ENCODE measurements at regions not wholly inside any gene's neighbourhood (a gene's known extent, or its start where the extent isn't known, plus 50 kb on each side); places are given as distances from the start of the nearest gene placed in this dataset.

DNA sequence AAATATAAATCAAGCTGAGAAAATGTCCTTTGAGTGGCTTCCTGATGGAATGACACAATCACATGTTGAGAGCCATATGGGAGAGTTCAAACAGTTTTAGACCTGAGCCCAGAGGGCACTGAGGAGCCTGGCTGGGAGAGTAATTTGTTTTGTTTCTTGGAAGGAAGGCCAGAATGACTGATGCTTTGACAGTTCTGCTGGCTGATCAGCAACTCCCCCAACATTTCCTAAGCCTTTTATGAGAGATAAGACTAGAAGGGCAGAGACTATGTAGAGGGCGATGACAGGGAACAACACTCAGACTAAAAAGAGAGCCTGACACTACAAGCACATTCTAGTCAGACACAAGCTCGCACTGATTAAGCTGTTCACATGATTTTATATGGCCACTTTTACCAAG, 169.2 kb downstream of the COX7C start:
- TF ChIP-seq, protein P1, sequence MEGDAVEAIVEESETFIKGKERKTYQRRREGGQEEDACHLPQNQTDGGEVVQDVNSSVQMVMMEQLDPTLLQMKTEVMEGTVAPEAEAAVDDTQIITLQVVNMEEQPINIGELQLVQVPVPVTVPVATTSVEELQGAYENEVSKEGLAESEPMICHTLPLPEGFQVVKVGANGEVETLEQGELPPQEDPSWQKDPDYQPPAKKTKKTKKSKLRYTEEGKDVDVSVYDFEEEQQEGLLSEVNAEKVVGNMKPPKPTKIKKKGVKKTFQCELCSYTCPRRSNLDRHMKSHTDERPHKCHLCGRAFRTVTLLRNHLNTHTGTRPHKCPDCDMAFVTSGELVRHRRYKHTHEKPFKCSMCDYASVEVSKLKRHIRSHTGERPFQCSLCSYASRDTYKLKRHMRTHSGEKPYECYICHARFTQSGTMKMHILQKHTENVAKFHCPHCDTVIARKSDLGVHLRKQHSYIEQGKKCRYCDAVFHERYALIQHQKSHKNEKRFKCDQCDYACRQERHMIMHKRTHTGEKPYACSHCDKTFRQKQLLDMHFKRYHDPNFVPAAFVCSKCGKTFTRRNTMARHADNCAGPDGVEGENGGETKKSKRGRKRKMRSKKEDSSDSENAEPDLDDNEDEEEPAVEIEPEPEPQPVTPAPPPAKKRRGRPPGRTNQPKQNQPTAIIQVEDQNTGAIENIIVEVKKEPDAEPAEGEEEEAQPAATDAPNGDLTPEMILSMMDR (IDR thresholded peaks at IDR 0.05) = no peak
- no peak for TF ChIP-seq POLR2A (IDR thresholded peaks at IDR 0.05)

Measured in thyroid gland (tissue), 4 donors.